Fibroblast of lung (primary cell): ENCODE measurements at regions not wholly inside any gene's neighbourhood (a gene's known extent, or its start where the extent isn't known, plus 50 kb on each side); places are given as distances from the start of the nearest gene placed in this dataset.

Source experiments
- EZH2 ChIP-seq: IDR thresholded peaks from 2 replicates; pipeline ENCODE4 v1.5.1; 2012; ENCODE audit warnings: low read length, control low read depth, mild to moderate bottlenecking; ENCODE audit errors: missing control alignments
- TF ChIP-seq, protein P1 (sequence below), 2 donors: IDR thresholded peaks in 1 of 2; conservative IDR thresholded peaks in 1 of 2; 1 replicate in 1 of 2; 2 replicates in 1 of 2; pipeline ENCODE4 v1.5.1; 2011 to 2012; ENCODE audit warnings: low read length in 2 of 2, control low read depth in 1 of 2, inconsistent platforms in 1 of 2, low read depth in 1 of 2, mild to moderate bottlenecking in 1 of 2

DNA sequence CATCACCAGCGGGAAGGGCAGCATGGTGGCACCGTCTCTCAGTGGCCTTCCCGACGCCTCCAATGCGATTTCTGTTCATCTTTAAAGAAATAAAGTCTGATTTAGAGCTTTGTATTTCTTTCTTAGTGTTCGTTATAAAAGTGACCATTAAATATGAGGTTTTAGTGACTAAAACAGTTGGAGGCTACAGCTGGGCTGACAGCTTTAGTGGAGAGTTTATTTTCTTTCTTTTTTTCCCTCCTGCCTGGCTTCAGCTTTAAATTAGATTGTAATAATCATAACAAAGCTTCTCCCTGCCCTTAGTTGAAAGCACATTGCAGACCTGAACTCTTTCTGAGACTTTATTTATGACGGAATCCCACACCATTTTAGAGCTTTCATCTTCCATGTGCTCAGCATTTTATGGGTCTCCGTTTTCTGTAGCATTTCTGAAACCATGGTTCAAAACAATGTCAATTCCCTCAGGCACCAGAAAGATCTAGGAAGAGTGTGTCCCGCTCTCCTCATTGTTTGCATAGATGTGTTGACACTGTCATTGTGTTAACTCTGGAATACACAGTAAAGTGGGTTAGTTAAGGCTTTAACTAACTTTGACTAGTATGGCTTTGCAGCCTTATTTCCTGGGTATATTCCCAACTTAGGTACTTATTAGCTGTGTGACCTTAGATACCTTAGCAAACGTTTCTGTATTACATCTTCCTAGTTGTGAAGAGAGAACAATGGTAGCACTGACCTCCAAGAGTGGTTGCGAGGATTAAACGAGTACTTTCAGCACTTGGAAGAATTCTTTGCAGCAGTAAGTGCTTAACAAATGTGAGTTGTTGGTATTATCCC is 97.4 kb upstream of the PGRMC2 start:
- TF ChIP-seq, protein P1, sequence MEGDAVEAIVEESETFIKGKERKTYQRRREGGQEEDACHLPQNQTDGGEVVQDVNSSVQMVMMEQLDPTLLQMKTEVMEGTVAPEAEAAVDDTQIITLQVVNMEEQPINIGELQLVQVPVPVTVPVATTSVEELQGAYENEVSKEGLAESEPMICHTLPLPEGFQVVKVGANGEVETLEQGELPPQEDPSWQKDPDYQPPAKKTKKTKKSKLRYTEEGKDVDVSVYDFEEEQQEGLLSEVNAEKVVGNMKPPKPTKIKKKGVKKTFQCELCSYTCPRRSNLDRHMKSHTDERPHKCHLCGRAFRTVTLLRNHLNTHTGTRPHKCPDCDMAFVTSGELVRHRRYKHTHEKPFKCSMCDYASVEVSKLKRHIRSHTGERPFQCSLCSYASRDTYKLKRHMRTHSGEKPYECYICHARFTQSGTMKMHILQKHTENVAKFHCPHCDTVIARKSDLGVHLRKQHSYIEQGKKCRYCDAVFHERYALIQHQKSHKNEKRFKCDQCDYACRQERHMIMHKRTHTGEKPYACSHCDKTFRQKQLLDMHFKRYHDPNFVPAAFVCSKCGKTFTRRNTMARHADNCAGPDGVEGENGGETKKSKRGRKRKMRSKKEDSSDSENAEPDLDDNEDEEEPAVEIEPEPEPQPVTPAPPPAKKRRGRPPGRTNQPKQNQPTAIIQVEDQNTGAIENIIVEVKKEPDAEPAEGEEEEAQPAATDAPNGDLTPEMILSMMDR (conservative IDR thresholded peaks at IDR 0.05 in 1 of 2, IDR thresholded peaks at IDR 0.05 in 1 of 2; ENCODE audit: low read depth in 1 of 2, low read length in 2 of 2): no peak
- TF ChIP-seq EZH2: no peak
